Dendritic cell treated with granulocyte-macrophage colony-stimulating factor and Interleukin-4, amounts not matched to agents 40 ng/mL and 50 ng/mL, for 4 days (primary cell): ENCODE measurements at regions not wholly inside any gene's neighbourhood (a gene's known extent, or its start where the extent isn't known, plus 50 kb on each side); places are given as distances from the start of the nearest gene placed in this dataset.

Source experiments
- H3K27ac Mint-ChIP-seq: one replicate; pipeline ENCODE4 v1.8.0; 2022; ENCODE audit warnings: mild to moderate bottlenecking, mixed read lengths
- H3K27me3 Mint-ChIP-seq: one replicate; pipeline ENCODE4 v1.8.0; 2022; ENCODE audit warnings: mild to moderate bottlenecking, mixed read lengths
- H3K36me3 Mint-ChIP-seq: one replicate; pipeline ENCODE4 v1.8.0; 2022; ENCODE audit warnings: low read depth, mixed read lengths
- H3K4me1 Mint-ChIP-seq: one replicate; pipeline ENCODE4 v1.8.0; 2022; ENCODE audit warnings: low read depth, mixed read lengths
- H3K4me3 Mint-ChIP-seq: one replicate; pipeline ENCODE4 v1.8.0; 2022; ENCODE audit warnings: mild to moderate bottlenecking, moderate library complexity, mixed read lengths
- H3K9me3 Mint-ChIP-seq: one replicate; pipeline ENCODE4 v1.8.0; 2022; ENCODE audit warnings: mixed read lengths
- intact Hi-C: fragments of 100-400 bp; cut with micrococcal nuclease; formaldehyde crosslinking; loops from one replicate; pipeline ENCODE4 v1.15.0; 2022

GRCh38 chr7:54888734-54889082 lies 129.7 kb upstream of the SEC61G start:
- Mint-ChIP-seq H3K36me3 (no peaks in the 10 kb centered on the region), H3K4me1 (no peaks in the 10 kb centered on the region), H3K9me3 (no peaks in the 10 kb centered on the region), H3K4me3 (no peak overlapping the region), H3K27ac (no peak overlapping the region), H3K27me3 (peaks cover 10% of the 10 kb centered on the region)
- intact Hi-C loops, result no loop called here

GRCh38 chr7:54897891-54898290 lies 120.9 kb upstream of the EGFR start:
- peaks cover 8% of the 10 kb centered on the region for H3K9me3 Mint-ChIP-seq
- intact Hi-C loops, result no loop called here
- H3K27me3 Mint-ChIP-seq, result no peaks in the 10 kb centered on the region
- no peak overlapping the region for H3K4me3 Mint-ChIP-seq
- no peaks in the 10 kb centered on the region for H3K4me1 Mint-ChIP-seq
- H3K27ac Mint-ChIP-seq, result no peak overlapping the region
- no peaks in the 10 kb centered on the region for H3K36me3 Mint-ChIP-seq

DNA sequence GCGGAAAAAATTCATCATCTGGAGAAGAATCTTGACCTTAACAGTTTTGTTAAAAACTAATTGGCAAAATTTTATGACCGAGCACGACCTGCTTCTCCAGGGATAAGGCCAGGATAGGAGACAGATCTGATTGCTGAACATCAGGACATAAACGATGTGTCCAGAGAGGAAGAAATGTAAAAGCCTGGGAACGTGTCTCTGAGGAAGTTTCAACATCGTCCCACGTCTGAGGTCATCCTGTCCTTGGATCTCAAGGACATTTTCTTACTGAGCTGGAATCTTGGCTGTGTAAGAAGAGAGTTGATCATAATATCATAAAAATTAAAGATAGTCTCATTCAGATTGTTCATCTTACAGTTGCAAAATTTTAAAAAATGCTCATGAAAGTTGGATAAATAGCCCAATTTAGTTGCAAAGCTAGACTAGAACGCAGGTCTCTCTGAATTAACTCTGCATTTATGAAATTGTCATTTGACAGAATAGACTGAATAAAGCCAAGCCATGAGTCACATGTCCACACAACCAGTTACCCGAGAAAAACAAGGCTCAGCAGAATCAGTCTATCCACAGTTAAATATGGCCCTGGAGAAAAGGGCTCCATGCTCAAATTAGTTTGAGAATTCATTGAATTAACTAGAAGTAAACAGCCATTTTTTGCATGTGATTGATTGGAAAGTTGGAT lies 120.0 kb upstream of the EGFR start:
- H3K36me3 Mint-ChIP-seq, result no peaks in the 10 kb centered on the region
- intact Hi-C loops, result no loop called here
- no peaks in the 10 kb centered on the region for H3K27me3 Mint-ChIP-seq
- no peaks in the 10 kb centered on the region for H3K4me1 Mint-ChIP-seq
- peaks cover 8% of the 10 kb centered on the region for H3K9me3 Mint-ChIP-seq
- H3K4me3 Mint-ChIP-seq, result no peak overlapping the region
- H3K27ac Mint-ChIP-seq, result no peak overlapping the region

GRCh38 chr7:54901840-54902239 lies 117.0 kb upstream of the EGFR start:
- H3K4me1 Mint-ChIP-seq, result no peaks in the 10 kb centered on the region
- peaks cover 16% of the 10 kb centered on the region for H3K9me3 Mint-ChIP-seq
- H3K36me3 Mint-ChIP-seq, result no peaks in the 10 kb centered on the region
- H3K4me3 Mint-ChIP-seq, result no peak overlapping the region
- H3K27ac Mint-ChIP-seq, result no peak overlapping the region
- no peaks in the 10 kb centered on the region for H3K27me3 Mint-ChIP-seq
- intact Hi-C loops, result no loop called here

- no peaks in the 10 kb centered on the region for H3K27me3 Mint-ChIP-seq
- intact Hi-C loops, result no loop called here
- H3K27ac Mint-ChIP-seq, result no peak overlapping the region
- no peaks in the 10 kb centered on the region for H3K4me1 Mint-ChIP-seq
- peaks cover 25% of the 10 kb centered on the region for H3K9me3 Mint-ChIP-seq
- H3K4me3 Mint-ChIP-seq, result no peak overlapping the region
- H3K36me3 Mint-ChIP-seq, result no peaks in the 10 kb centered on the region
These were observed 114.7 kb upstream of the EGFR start for GRCh38 chr7:54904130-54904529.

- no peaks in the 10 kb centered on the region for H3K27me3 Mint-ChIP-seq
- H3K4me3 Mint-ChIP-seq, result no peak overlapping the region
These were observed 113.8 kb upstream of the EGFR start for GRCh38 chr7:54904986-54905385.

GRCh38 chr7:54906963-54907362 lies 111.9 kb upstream of the EGFR start:
- H3K4me1 Mint-ChIP-seq, result no peaks in the 10 kb centered on the region
- intact Hi-C loops, result no loop called here
- H3K4me3 Mint-ChIP-seq, result no peak overlapping the region
- H3K36me3 Mint-ChIP-seq, result no peaks in the 10 kb centered on the region
- no peak overlapping the region for H3K27ac Mint-ChIP-seq
- H3K9me3 Mint-ChIP-seq, result peaks cover 25% of the 10 kb centered on the region
- no peaks in the 10 kb centered on the region for H3K27me3 Mint-ChIP-seq

More at GRCh38 chr7:54904986-54905385, 113.8 kb upstream of the EGFR start:
- H3K27ac Mint-ChIP-seq, result no peak overlapping the region
- H3K9me3 Mint-ChIP-seq, result peaks cover 25% of the 10 kb centered on the region
- H3K4me1 Mint-ChIP-seq, result no peaks in the 10 kb centered on the region
- H3K36me3 Mint-ChIP-seq, result no peaks in the 10 kb centered on the region
- intact Hi-C loops, result no loop called here

- Mint-ChIP-seq H3K36me3 (no peaks in the 10 kb centered on the region), H3K4me1 (no peaks in the 10 kb centered on the region), H3K9me3 (peaks cover 18% of the 10 kb centered on the region), H3K27ac (no peak overlapping the region), H3K4me3 (no peak overlapping the region), H3K27me3 (no peaks in the 10 kb centered on the region)
- intact Hi-C loops, result no loop called here
These were observed 110.8 kb upstream of the EGFR start for GRCh38 chr7:54907981-54908380.

DNA sequence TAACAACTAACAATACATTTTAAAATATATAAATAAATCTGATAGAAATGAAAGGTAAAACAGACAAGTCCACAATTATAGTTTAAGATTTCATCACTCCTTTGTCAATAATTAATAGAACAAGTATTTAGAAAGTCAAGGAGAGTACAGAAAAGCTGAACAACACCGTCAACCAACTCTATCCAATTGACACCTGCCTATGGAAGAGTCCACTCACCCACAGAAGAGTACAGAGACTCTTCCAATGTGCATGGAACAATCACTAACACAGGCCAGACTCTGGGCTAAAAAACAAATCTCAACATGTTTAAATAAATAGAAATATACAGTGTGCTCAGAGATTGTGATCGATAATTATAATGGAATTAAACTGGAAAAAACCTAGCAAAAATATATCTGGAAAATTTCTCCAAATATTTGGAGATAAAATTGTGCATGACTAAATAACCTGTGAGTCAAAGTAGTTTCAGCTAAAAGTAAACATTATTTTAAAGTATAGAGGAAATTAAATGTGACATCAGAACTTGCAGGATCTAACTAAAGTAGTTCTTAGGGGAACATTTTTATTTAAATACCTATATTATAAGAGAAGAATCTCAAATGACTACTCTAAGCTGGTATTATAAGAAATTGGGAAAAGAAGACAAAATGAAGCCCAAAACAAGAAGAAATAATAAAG lies 109.9 kb upstream of the EGFR start:
- intact Hi-C loops, result no loop called here
- H3K4me1 Mint-ChIP-seq, result no peaks in the 10 kb centered on the region
- H3K4me3 Mint-ChIP-seq, result no peak overlapping the region
- no peak overlapping the region for H3K27ac Mint-ChIP-seq
- no peaks in the 10 kb centered on the region for H3K27me3 Mint-ChIP-seq
- H3K9me3 Mint-ChIP-seq, result peaks cover 18% of the 10 kb centered on the region
- H3K36me3 Mint-ChIP-seq, result no peaks in the 10 kb centered on the region

DNA sequence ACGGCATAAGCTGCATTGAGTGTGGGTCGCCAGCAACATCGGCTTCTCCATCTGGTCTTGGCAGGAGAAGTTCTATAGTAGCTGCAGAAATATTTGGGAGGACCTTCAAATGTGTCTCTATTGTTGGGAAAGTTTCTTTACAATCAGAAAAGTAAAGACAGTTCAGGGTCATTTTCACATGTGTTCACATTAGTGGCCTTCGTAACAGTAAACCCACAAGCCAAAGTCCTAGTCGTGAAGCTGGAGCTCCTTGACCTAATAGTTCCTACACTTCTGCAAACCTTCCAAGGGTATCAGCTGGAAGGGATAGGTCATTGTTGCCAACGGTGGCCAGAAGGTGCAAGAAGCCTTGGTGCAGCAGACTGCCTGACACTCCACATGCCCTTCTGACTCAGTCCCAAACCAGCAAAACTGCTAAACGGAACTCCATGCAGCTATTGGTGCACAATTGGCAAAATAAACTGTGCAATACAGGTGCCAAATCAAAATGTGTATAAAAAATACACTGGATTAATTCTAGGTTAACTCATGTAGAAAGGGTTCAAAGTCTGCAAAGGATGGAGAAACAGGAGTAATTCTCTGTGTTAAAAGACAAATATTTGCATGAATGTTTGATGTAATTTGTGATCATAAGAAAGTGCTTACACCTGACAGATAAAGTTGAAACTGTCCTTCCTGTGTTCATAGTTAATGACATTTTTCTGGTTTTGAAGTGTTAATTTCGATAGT lies 102.8 kb upstream of the EGFR start:
- intact Hi-C loops, result no loop called here
- Mint-ChIP-seq H3K4me3 (no peak overlapping the region), H3K27me3 (no peaks in the 10 kb centered on the region), H3K9me3 (no peaks in the 10 kb centered on the region), H3K27ac (no peak overlapping the region), H3K4me1 (no peaks in the 10 kb centered on the region), H3K36me3 (no peaks in the 10 kb centered on the region)

DNA sequence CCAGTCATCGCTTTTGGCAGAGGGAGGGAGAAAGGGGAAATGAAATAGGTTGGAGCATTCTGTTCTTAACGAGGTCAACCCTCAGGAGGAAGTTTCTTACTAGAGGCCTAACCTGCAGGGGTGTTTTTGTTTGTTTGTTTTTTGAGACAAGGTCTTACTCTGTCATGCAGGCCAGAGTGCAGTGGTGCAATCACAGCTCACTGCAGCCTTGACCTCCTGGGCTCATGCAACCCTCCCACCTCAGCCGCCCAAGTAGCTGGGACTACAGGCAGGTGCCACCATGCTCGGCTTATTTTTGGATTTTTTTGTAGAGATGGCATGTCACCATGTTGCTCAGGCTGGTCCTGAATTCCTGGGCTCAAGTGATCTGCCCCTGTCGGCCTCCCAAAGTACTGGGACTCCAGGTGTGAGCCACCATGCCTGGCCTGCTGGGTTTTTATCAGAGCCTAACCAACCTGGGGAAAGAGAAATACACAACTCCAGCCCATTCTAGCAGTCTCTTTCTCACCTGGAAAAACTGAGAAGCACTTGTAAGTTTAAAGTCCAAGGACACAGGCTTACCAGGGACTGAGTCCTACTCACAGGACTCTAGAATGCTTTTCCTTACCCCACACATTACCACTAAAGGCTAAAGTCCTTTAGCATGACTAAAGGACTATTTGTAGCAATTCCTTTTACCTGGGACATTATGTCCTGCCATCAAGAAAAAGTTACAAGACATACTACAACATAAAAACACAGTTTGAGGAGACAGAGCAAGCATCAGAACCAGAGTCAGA lies 101.0 kb upstream of the EGFR start:
- H3K27me3 Mint-ChIP-seq, result no peaks in the 10 kb centered on the region
- H3K4me1 Mint-ChIP-seq, result no peaks in the 10 kb centered on the region
- H3K36me3 Mint-ChIP-seq, result no peaks in the 10 kb centered on the region
- intact Hi-C loops, result no loop called here
- H3K4me3 Mint-ChIP-seq, result no peak overlapping the region
- peaks cover 8% of the 10 kb centered on the region for H3K9me3 Mint-ChIP-seq
- H3K27ac Mint-ChIP-seq, result no peak overlapping the region

DNA sequence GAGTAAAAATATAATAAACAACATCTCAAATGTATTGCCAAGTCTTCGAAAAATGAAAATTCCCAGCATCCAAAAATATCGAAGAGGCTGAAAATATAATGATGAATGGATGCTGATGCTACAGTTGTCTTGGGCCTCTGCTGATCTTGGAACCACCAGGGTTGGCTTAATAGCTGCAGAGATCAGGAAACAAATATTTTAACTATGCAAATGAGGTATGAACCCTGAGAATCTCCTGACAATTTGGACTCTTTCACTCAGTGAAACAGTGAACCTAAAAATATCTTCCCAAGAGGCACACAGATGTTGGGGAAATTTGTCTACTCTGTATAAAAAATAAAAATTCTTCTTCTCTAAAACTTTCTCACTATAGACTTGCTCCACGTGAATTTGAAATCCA lies 97.7 kb upstream of the EGFR start:
- H3K27ac Mint-ChIP-seq, result no peak overlapping the region
- intact Hi-C loops, result no loop called here

DNA sequence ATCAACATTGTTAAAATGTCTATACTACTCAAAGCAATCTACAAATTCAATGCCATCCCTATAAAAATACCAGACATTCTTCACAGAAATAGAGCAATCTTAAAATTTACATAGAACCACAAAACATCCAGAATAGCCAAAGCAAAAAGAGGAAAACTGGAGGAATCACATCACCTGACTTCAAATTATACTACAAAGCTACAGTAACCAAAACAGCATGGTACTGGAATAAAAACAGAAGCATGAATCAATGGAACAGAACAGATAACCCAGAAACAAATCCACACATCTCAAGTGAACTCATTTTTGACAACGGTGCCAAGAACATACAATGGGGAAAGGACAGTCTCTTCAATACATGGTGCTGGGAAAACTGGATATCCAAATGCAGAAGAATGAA lies 87.3 kb upstream of the EGFR start:
- H3K9me3 Mint-ChIP-seq, result peaks cover 26% of the 10 kb centered on the region
- no peaks in the 10 kb centered on the region for H3K4me1 Mint-ChIP-seq
- H3K27me3 Mint-ChIP-seq, result peaks cover 13% of the 10 kb centered on the region
- H3K4me3 Mint-ChIP-seq, result no peak overlapping the region
- intact Hi-C loops, result no loop called here
- no peak overlapping the region for H3K27ac Mint-ChIP-seq
- H3K36me3 Mint-ChIP-seq, result no peaks in the 10 kb centered on the region

More for the DNA sequence above, 97.7 kb upstream of the EGFR start:
- Mint-ChIP-seq H3K4me3 (no peak overlapping the region), H3K36me3 (no peaks in the 10 kb centered on the region), H3K9me3 (peaks cover 32% of the 10 kb centered on the region), H3K4me1 (no peaks in the 10 kb centered on the region), H3K27me3 (no peaks in the 10 kb centered on the region)
